ENCODE measurements at regions not wholly inside any gene's neighbourhood (a gene's known extent, or its start where the extent isn't known, plus 50 kb on each side); places are given as distances from the start of the nearest gene placed in this dataset.

DNA sequence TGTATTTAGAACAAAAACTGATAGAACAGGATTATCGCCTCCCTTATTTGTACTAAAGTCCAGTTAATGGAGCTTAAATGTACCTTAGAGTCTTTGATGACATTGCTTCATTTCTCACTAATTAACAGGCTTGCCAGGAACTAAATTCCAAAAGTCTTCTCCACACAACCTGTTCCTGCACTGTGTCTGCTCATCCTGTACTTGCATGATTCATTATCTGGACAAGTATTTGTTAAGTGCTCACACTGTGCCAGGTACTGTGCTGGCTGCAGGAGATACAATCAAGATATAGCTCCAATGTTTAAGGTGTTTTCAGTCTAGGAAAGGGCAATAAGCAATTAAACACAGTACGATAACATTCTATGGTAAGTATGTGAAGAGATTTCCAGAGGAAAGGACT is 485.9 kb upstream of the TENM4 start:
- POLR2A ChIA-PET = no interaction called here
- H3K4me1 ChIP-seq (ENCODE audit: control insufficient read depth, extremely low read depth, insufficient read depth, low read length) = no peaks in the 10 kb centered on the region
- DNase-seq (ENCODE audit: low read depth, low spot score) (no peak), FAIRE-seq (no peak)
- no TSS peak for BruUV-seq (replicated peaks)
- TF ChIP-seq POLR2A (IDR thresholded peaks at IDR 0.05; ENCODE audit: low read depth, low read length) (no peak), GATA2 (IDR thresholded peaks at IDR 0.05; ENCODE audit: insufficient read depth, insufficient read length, low read depth, low read length) (no peak), MYC (IDR thresholded peaks at IDR 0.05; ENCODE audit: low read depth, low read length) (no peak)
- no peaks in the 10 kb centered on the region for H3K9me3 ChIP-seq (replicated peaks; ENCODE audit: control insufficient read depth, insufficient read depth, low read length)
- CTCF ChIA-PET = no interaction called here
- dilution Hi-C loops (cut with MboI; ENCODE audit: extremely low pct_ligation_motif_present, low sequenced_read_pairs) (no loop called here), intact Hi-C loops (cut with micrococcal nuclease) (no loop called here)
- no peak overlapping the region for H3K27ac ChIP-seq (ENCODE audit: insufficient read depth, low read depth, low read length)
- H3K4me3 ChIP-seq (replicated peaks in 1 of 3; ENCODE audit: insufficient read depth in 1 of 3, low read depth in 1 of 3, low read length in 3 of 3) = no peak overlapping the region
- no peak overlapping the region for H2AFZ ChIP-seq (ENCODE audit: low read depth, low read length)
- H3K79me2 ChIP-seq (ENCODE audit: control insufficient read depth, insufficient read depth, low read length) = no peaks in the 10 kb centered on the region
- no peak overlapping the region for H3K4me2 ChIP-seq (ENCODE audit: insufficient read depth, low read length)
- H3K9me1 ChIP-seq (replicated peaks; ENCODE audit: control insufficient read depth, extremely low read depth, insufficient read depth, low read length) = no peaks in the 10 kb centered on the region
- no peaks in the 10 kb centered on the region for H3K27me3 ChIP-seq (ENCODE audit: control insufficient read depth in 2 of 2, insufficient read depth in 2 of 2, low read length in 2 of 2)
- no peaks in the 10 kb centered on the region for H4K20me1 ChIP-seq (replicated peaks; ENCODE audit: control insufficient read depth, extremely low read depth, insufficient read depth, low read length)
- H3K9ac ChIP-seq (replicated peaks; ENCODE audit: extremely low read depth, insufficient read depth, low read length) = no peak overlapping the region
- H3K36me3 ChIP-seq (ENCODE audit: control insufficient read depth in 2 of 2, extremely low read depth in 1 of 2, insufficient read depth in 2 of 2, low read length in 2 of 2) = no peaks in the 10 kb centered on the region

GRCh38 chr11:79925570-79925969 is 484.7 kb upstream of the TENM4 start:
- Histone ChIP-seq H3K4me3 (replicated peaks in 1 of 3; ENCODE audit: insufficient read depth in 1 of 3, low read depth in 1 of 3, low read length in 3 of 3) (no peak overlapping the region), H2AFZ (ENCODE audit: low read depth, low read length) (no peak overlapping the region), H3K27ac (ENCODE audit: insufficient read depth, low read depth, low read length) (no peak overlapping the region), H3K9me1 (replicated peaks; ENCODE audit: control insufficient read depth, extremely low read depth, insufficient read depth, low read length) (no peaks in the 10 kb centered on the region), H3K4me1 (ENCODE audit: control insufficient read depth, extremely low read depth, insufficient read depth, low read length) (no peaks in the 10 kb centered on the region), H4K20me1 (replicated peaks; ENCODE audit: control insufficient read depth, extremely low read depth, insufficient read depth, low read length) (no peaks in the 10 kb centered on the region), H3K27me3 (ENCODE audit: control insufficient read depth in 2 of 2, insufficient read depth in 2 of 2, low read length in 2 of 2) (no peaks in the 10 kb centered on the region), H3K4me2 (ENCODE audit: insufficient read depth, low read length) (no peak overlapping the region), H3K9ac (replicated peaks; ENCODE audit: extremely low read depth, insufficient read depth, low read length) (no peak overlapping the region), H3K79me2 (ENCODE audit: control insufficient read depth, insufficient read depth, low read length) (no peaks in the 10 kb centered on the region), H3K9me3 (replicated peaks; ENCODE audit: control insufficient read depth, insufficient read depth, low read length) (no peaks in the 10 kb centered on the region), H3K36me3 (ENCODE audit: control insufficient read depth in 2 of 2, extremely low read depth in 1 of 2, insufficient read depth in 2 of 2, low read length in 2 of 2) (no peaks in the 10 kb centered on the region)
- no peak for FAIRE-seq
- intact Hi-C loops (cut with micrococcal nuclease) (no loop called here), dilution Hi-C loops (cut with MboI; ENCODE audit: extremely low pct_ligation_motif_present, low sequenced_read_pairs) (no loop called here)
- no TSS peak for BruUV-seq (replicated peaks)
- CTCF ChIA-PET = no interaction called here
- no peak for TF ChIP-seq GATA2 (IDR thresholded peaks at IDR 0.05; ENCODE audit: insufficient read depth, insufficient read length, low read depth, low read length)
- no peak for TF ChIP-seq MYC (IDR thresholded peaks at IDR 0.05; ENCODE audit: low read depth, low read length)
- TF ChIP-seq MAX (IDR thresholded peaks at IDR 0.05; ENCODE audit: insufficient read depth, insufficient read length) = no peak
- TF ChIP-seq, protein P1, sequence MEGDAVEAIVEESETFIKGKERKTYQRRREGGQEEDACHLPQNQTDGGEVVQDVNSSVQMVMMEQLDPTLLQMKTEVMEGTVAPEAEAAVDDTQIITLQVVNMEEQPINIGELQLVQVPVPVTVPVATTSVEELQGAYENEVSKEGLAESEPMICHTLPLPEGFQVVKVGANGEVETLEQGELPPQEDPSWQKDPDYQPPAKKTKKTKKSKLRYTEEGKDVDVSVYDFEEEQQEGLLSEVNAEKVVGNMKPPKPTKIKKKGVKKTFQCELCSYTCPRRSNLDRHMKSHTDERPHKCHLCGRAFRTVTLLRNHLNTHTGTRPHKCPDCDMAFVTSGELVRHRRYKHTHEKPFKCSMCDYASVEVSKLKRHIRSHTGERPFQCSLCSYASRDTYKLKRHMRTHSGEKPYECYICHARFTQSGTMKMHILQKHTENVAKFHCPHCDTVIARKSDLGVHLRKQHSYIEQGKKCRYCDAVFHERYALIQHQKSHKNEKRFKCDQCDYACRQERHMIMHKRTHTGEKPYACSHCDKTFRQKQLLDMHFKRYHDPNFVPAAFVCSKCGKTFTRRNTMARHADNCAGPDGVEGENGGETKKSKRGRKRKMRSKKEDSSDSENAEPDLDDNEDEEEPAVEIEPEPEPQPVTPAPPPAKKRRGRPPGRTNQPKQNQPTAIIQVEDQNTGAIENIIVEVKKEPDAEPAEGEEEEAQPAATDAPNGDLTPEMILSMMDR (IDR thresholded peaks at IDR 0.05; ENCODE audit: extremely low read depth in 1 of 2, insufficient read depth in 1 of 2, low read depth in 1 of 2, low read length in 2 of 2) = no peak
- no peak for TF ChIP-seq POLR2AphosphoS5 (IDR thresholded peaks at IDR 0.05; ENCODE audit: insufficient read depth, low read depth, low read length)
- TF ChIP-seq FOS (IDR thresholded peaks at IDR 0.05; ENCODE audit: borderline replicate concordance, insufficient read depth, low read length) = no peak
- TF ChIP-seq POLR2A (IDR thresholded peaks at IDR 0.05; ENCODE audit: low read depth, low read length) = no peak
- TF ChIP-seq EZH2 (IDR thresholded peaks at IDR 0.05; ENCODE audit: borderline replicate concordance, low read depth, low read length, severe bottlenecking) = no peak
- no peak for TF ChIP-seq JUN (IDR thresholded peaks at IDR 0.05; ENCODE audit: borderline replicate concordance, insufficient read depth, insufficient read length, low read depth)
- POLR2A ChIA-PET = no interaction called here
- DNase-seq (ENCODE audit: low read depth, low spot score) = no peak
